SK-N-MC (cell line): ENCODE measurements at regions not wholly inside any gene's neighbourhood (a gene's known extent, or its start where the extent isn't known, plus 50 kb on each side); places are given as distances from the start of the nearest gene placed in this dataset.
"Not testable (repeated sequence)": the region's sequence is repeated elsewhere in the genome, so short reads cannot be mapped to it uniquely, and the experiment has no call there.

Experiments
- EZH2 ChIP-seq: fragments of 200-600 bp; sonication (generic); IDR thresholded peaks from one replicate; pipeline ENCODE4 v1.6.1; 2017; ENCODE audit warnings: antibody characterized with exemption
- FOXP2 ChIP-seq: optimal IDR thresholded peaks from 2 replicates; pipeline ENCODE3; 2011; ENCODE audit warnings: mild to moderate bottlenecking, moderate library complexity; ENCODE audit not compliant: insufficient read depth; ENCODE audit errors: extremely low read length, control extremely low read depth
- POLR2AphosphoS5 ChIP-seq: IDR thresholded peaks from 2 replicates; pipeline ENCODE4 v1.6.1; 2012; ENCODE audit warnings: mild to moderate bottlenecking, low read depth, low read length, borderline replicate concordance

DNA sequence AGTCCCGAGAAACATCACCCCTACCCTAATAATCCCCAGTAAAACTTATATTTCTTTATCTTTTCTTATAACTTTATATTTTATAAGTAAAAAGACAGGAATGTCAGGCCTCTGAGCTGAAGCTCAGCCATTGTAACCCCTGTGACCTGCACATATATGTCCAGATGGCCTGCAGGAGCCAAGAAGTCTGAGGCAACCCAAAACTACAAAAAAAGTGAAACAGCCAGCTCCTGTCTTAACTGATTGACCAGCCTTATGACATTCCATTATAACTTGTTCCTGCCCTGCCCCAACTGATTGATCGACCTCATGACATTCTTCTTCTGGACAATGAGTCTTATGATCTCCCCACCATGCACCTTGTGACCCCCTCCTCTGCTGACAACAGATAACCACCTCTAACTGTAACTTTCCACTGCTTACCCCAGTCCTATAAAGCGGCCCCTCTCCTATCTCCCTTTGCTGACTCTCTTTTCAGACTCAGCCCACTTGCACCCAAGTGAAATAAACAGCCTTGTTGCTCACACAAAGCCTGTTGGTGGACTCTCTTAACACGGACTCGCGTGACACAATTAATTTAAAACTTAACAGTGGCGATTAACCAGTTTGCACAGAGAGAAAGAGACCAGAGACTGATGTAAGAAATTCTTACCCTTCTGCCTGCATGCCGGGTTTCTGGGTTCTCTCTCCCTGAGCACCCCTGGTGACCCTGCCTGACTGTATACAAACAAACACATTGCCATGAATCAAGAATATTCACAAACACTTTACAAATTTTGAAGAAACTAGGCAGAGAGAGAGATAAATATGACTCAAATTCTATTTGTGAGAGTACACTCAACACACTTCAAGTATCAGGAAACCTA, 1109.2 kb upstream of the TMEM132C start:
- not testable (repeated sequence) for TF ChIP-seq POLR2AphosphoS5, EZH2, FOXP2
